VCaP (cell line): ENCODE measurements at regions not wholly inside any gene's neighbourhood (a gene's known extent, or its start where the extent isn't known, plus 50 kb on each side); places are given as distances from the start of the nearest gene placed in this dataset.

Experiments used
- H3K27ac ChIP-seq: fragments of 450-650 bp; 2 replicates; pipeline ENCODE4 v1.5.1; 2017
- CTCF ChIP-seq: fragments of 450-650 bp; conservative IDR thresholded peaks from 2 replicates; pipeline ENCODE4 v1.5.1; 2017; ENCODE audit warnings: mild to moderate bottlenecking, moderate library complexity

GRCh38 chr10:60644436-60645130, 133.7 kb upstream of the CDK1 start:
- TF ChIP-seq CTCF, result no peak
- no peak overlapping the region for H3K27ac ChIP-seq

- no peak overlapping the region for H3K27ac ChIP-seq
- TF ChIP-seq CTCF, result no peak
These were observed 134.4 kb upstream of the CDK1 start for GRCh38 chr10:60643874-60644273.

- TF ChIP-seq CTCF, result no peak
- no peak overlapping the region for H3K27ac ChIP-seq
These were observed 148.9 kb upstream of the CDK1 start for GRCh38 chr10:60629332-60629731.

GRCh38 chr10:60627778-60628748, 150.2 kb upstream of the CDK1 start:
- H3K27ac ChIP-seq, result no peak overlapping the region
- TF ChIP-seq CTCF, result no peak

GRCh38 chr10:60626037-60626436, 152.2 kb upstream of the CDK1 start:
- no peak overlapping the region for H3K27ac ChIP-seq
- TF ChIP-seq CTCF, result no peak

GRCh38 chr10:60623627-60624026, 154.7 kb upstream of the CDK1 start:
- no peak overlapping the region for H3K27ac ChIP-seq
- no peak for TF ChIP-seq CTCF

GRCh38 chr10:60621018-60621417, 157.3 kb upstream of the CDK1 start:
- no peak overlapping the region for H3K27ac ChIP-seq
- TF ChIP-seq CTCF, result no peak
